ENCODE measurements at regions not wholly inside any gene's neighbourhood (a gene's known extent, or its start where the extent isn't known, plus 50 kb on each side); places are given as distances from the start of the nearest gene placed in this dataset.

GRCh38 chr16:24671455-24671954 lies 57.9 kb upstream of the TNRC6A start:
- Histone ChIP-seq H3K4me3 (no peak overlapping the region), H3K4me1 (peaks cover 30% of the 10 kb centered on the region), H3K36me3 (no peaks in the 10 kb centered on the region), H3K27ac (no peak overlapping the region), H3K9me3 (no peaks in the 10 kb centered on the region), H3K27me3 (peaks cover 13% of the 10 kb centered on the region)
- 77% methylated on average over 10 of the region's 10 CpGs for WGBS
- TF ChIP-seq POLR2AphosphoS5 (IDR thresholded peaks at IDR 0.05): no peak
- no peak for TF ChIP-seq CTCF (IDR thresholded peaks at IDR 0.05)
- no peak for TF ChIP-seq EP300 (IDR thresholded peaks at IDR 0.05)
- TF ChIP-seq POLR2A (IDR thresholded peaks at IDR 0.05): no peak
- DNase-seq (ENCODE audit: low spot score in 2 of 2): no peak

- DNase-seq (ENCODE audit: low spot score in 2 of 2): no peak
- peaks cover 13% of the 10 kb centered on the region for H3K27me3 ChIP-seq
- TF ChIP-seq POLR2A (IDR thresholded peaks at IDR 0.05) (no peak), POLR2AphosphoS5 (IDR thresholded peaks at IDR 0.05) (no peak), EP300 (IDR thresholded peaks at IDR 0.05) (no peak), CTCF (IDR thresholded peaks at IDR 0.05) (no peak)
- H3K9me3 ChIP-seq: no peaks in the 10 kb centered on the region
- WGBS: 86% methylated on average over 3 of the region's 3 CpGs
- H3K36me3 ChIP-seq: no peaks in the 10 kb centered on the region
- H3K4me1 ChIP-seq: peaks cover 29% of the 10 kb centered on the region
- H3K4me3 ChIP-seq: no peak overlapping the region
- H3K27ac ChIP-seq: no peak overlapping the region
These were observed 56.3 kb upstream of the TNRC6A start for GRCh38 chr16:24673155-24673554.

- H3K4me1 ChIP-seq: peaks cover 13% of the 10 kb centered on the region
- DNase-seq (ENCODE audit: low spot score in 2 of 2): no peak
- H3K4me3 ChIP-seq: no peak overlapping the region
- H3K9me3 ChIP-seq: no peaks in the 10 kb centered on the region
- no peak overlapping the region for H3K27ac ChIP-seq
- H3K27me3 ChIP-seq: peaks cover 13% of the 10 kb centered on the region
- H3K36me3 ChIP-seq: no peaks in the 10 kb centered on the region
- WGBS: 93% methylated on average over 5 of the region's 5 CpGs
- TF ChIP-seq CTCF (IDR thresholded peaks at IDR 0.05) (no peak), POLR2A (IDR thresholded peaks at IDR 0.05) (no peak)
These were observed 54.6 kb upstream of the TNRC6A start for GRCh38 chr16:24674877-24675276.

- TF ChIP-seq CTCF (IDR thresholded peaks at IDR 0.05) (no peak), POLR2AphosphoS5 (IDR thresholded peaks at IDR 0.05) (no peak), EP300 (IDR thresholded peaks at IDR 0.05) (no peak), POLR2A (IDR thresholded peaks at IDR 0.05) (no peak)
- Histone ChIP-seq H3K36me3 (no peaks in the 10 kb centered on the region), H3K27ac (no peak overlapping the region), H3K4me1 (peaks cover 2% of the 10 kb centered on the region), H3K27me3 (no peaks in the 10 kb centered on the region), H3K9me3 (no peaks in the 10 kb centered on the region), H3K4me3 (no peak overlapping the region)
- WGBS: 85% methylated on average over 7 of the region's 7 CpGs
- no peak for DNase-seq (ENCODE audit: low spot score in 2 of 2)
These were observed 52.1 kb upstream of the TNRC6A start for GRCh38 chr16:24677388-24677787.

All from suprapubic skin (tissue), 4 donors.